NCI-H1417 treated with DMSO at 0.1 percent for 48 hours (cell line): ENCODE measurements at regions not wholly inside any gene's neighbourhood (a gene's known extent, or its start where the extent isn't known, plus 50 kb on each side); places are given as distances from the start of the nearest gene placed in this dataset.
"Not testable (repeated sequence)": the region's sequence is repeated elsewhere in the genome, so short reads cannot be mapped to it uniquely, and the experiment has no call there.

Experiments used
- DNase-seq: peaks from one replicate; lab custom pipeline; 2025; lab: John Stamatoyannopoulos, UW

GRCh38 chr2:195308163-195308562 lies 348.9 kb upstream of the SLC39A10 start:
- no peak for DNase-seq

- no peak for DNase-seq
Measured at GRCh38 chr2:195307751-195308150, 349.3 kb upstream of the SLC39A10 start.

GRCh38 chr2:195304310-195304709 lies 352.7 kb upstream of the SLC39A10 start:
- DNase-seq: no peak

GRCh38 chr2:195300631-195301030 lies 356.4 kb upstream of the SLC39A10 start:
- no peak for DNase-seq

GRCh38 chr2:195299600-195299999 lies 357.4 kb upstream of the SLC39A10 start:
- no peak for DNase-seq

- DNase-seq: no peak
Measured at GRCh38 chr2:195296490-195296889, 360.5 kb upstream of the SLC39A10 start.

GRCh38 chr2:195289081-195289480 lies 367.9 kb upstream of the SLC39A10 start:
- DNase-seq: no peak

- DNase-seq: no peak
Measured at GRCh38 chr2:195279840-195280427, 377.1 kb upstream of the SLC39A10 start.

- DNase-seq: no peak
Measured at GRCh38 chr2:195270466-195271039, 386.5 kb upstream of the SLC39A10 start.

GRCh38 chr2:195269220-195269619 lies 387.8 kb upstream of the SLC39A10 start:
- no peak for DNase-seq

GRCh38 chr2:195257979-195258378 lies 399.0 kb upstream of the SLC39A10 start:
- DNase-seq: no peak

- no peak for DNase-seq
Measured at GRCh38 chr2:195252018-195252417, 405.0 kb upstream of the SLC39A10 start.

GRCh38 chr2:195251214-195251613 lies 405.8 kb upstream of the SLC39A10 start:
- no peak for DNase-seq

GRCh38 chr2:195238826-195239225 lies 418.2 kb upstream of the SLC39A10 start:
- DNase-seq: no peak

- DNase-seq: no peak
Measured at GRCh38 chr2:195238379-195238778, 418.6 kb upstream of the SLC39A10 start.

- DNase-seq: not testable (repeated sequence)
Measured at GRCh38 chr2:195228547-195228946, 428.5 kb upstream of the SLC39A10 start.

- no peak for DNase-seq
Measured at GRCh38 chr2:195214072-195214471, 443.0 kb upstream of the SLC39A10 start.

GRCh38 chr2:195212586-195212985 lies 444.4 kb upstream of the SLC39A10 start:
- DNase-seq: no peak

- no peak for DNase-seq
Measured at GRCh38 chr2:195202163-195202845, 454.7 kb upstream of the SLC39A10 start.

- DNase-seq: no peak
Measured at GRCh38 chr2:195199864-195200263, 457.2 kb upstream of the SLC39A10 start.

- DNase-seq: no peak
Measured at GRCh38 chr2:195181059-195181705, 475.8 kb upstream of the SLC39A10 start.

- no peak for DNase-seq
Measured at GRCh38 chr2:195168369-195168768, 488.7 kb upstream of the SLC39A10 start.

GRCh38 chr2:195164930-195165329 lies 492.1 kb upstream of the SLC39A10 start:
- no peak for DNase-seq
